DND-41 (cell line): ENCODE measurements at regions not wholly inside any gene's neighbourhood (a gene's known extent, or its start where the extent isn't known, plus 50 kb on each side); places are given as distances from the start of the nearest gene placed in this dataset.
"Not testable (repeated sequence)": the region's sequence is repeated elsewhere in the genome, so short reads cannot be mapped to it uniquely, and the experiment has no call there.

Source experiments
- CTCF ChIP-seq: IDR thresholded peaks from 2 replicates; pipeline ENCODE4 v1.5.1; 2012; ENCODE audit warnings: borderline replicate concordance, low read length, moderate library complexity, mild to moderate bottlenecking; ENCODE audit not compliant: poor library complexity, severe bottlenecking; ENCODE audit errors: extremely low read depth
- EZH2 ChIP-seq: IDR thresholded peaks from 3 replicates; pipeline ENCODE4 v1.6.1; 2012; ENCODE audit warnings: borderline replicate concordance, low read depth, mild to moderate bottlenecking, moderate library complexity, low read length, inconsistent platforms; ENCODE audit not compliant: severe bottlenecking

GRCh38 chr6:144922771-144923490 is 637.8 kb downstream of the UTRN start:
- TF ChIP-seq EZH2, CTCF: not testable (repeated sequence)
